ENCODE measurements at regions not wholly inside any gene's neighbourhood (a gene's known extent, or its start where the extent isn't known, plus 50 kb on each side); places are given as distances from the start of the nearest gene placed in this dataset.

- TF ChIP-seq CTCF (IDR thresholded peaks at IDR 0.05) = no peak
- no peak for TF ChIP-seq POLR2A (IDR thresholded peaks at IDR 0.05; ENCODE audit: low read depth)
- no peak for TF ChIP-seq POLR2AphosphoS5 (IDR thresholded peaks at IDR 0.05)
- TF ChIP-seq EP300 (IDR thresholded peaks at IDR 0.05) = no peak
Observed at GRCh38 chr4:180618396-180618795, 1624.8 kb upstream of the TENM3 start.

All from esophagus muscularis mucosa (tissue), 4 donors.